OCI-LY7 (cell line): ENCODE measurements at regions not wholly inside any gene's neighbourhood (a gene's known extent, or its start where the extent isn't known, plus 50 kb on each side); places are given as distances from the start of the nearest gene placed in this dataset.

Experiments used
- EZH2phosphoT487 ChIP-seq: fragments of 200-600 bp; sonication (generic); IDR thresholded peaks from 2 replicates; pipeline ENCODE4 v1.6.1; 2018; ENCODE audit warnings: low read depth, borderline replicate concordance, mild to moderate bottlenecking, mixed run types, antibody characterized with exemption, low read length, moderate library complexity, mixed read lengths
- TF ChIP-seq, protein P1 (sequence below): fragments of 200-600 bp; sonication (generic); conservative IDR thresholded peaks from 2 replicates; pipeline ENCODE4 v1.5.1; 2014; ENCODE audit warnings: mild to moderate bottlenecking, antibody characterized with exemption, low read length, moderate library complexity, mixed read lengths

- TF ChIP-seq, protein P1, sequence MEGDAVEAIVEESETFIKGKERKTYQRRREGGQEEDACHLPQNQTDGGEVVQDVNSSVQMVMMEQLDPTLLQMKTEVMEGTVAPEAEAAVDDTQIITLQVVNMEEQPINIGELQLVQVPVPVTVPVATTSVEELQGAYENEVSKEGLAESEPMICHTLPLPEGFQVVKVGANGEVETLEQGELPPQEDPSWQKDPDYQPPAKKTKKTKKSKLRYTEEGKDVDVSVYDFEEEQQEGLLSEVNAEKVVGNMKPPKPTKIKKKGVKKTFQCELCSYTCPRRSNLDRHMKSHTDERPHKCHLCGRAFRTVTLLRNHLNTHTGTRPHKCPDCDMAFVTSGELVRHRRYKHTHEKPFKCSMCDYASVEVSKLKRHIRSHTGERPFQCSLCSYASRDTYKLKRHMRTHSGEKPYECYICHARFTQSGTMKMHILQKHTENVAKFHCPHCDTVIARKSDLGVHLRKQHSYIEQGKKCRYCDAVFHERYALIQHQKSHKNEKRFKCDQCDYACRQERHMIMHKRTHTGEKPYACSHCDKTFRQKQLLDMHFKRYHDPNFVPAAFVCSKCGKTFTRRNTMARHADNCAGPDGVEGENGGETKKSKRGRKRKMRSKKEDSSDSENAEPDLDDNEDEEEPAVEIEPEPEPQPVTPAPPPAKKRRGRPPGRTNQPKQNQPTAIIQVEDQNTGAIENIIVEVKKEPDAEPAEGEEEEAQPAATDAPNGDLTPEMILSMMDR, result no peak
- no peak for TF ChIP-seq EZH2phosphoT487
These were observed 219.8 kb downstream of the SH3BP4 start for GRCh38 chr2:235171550-235172031.
